HPDE6-E6E7 (cell line): ENCODE measurements at regions not wholly inside any gene's neighbourhood (a gene's known extent, or its start where the extent isn't known, plus 50 kb on each side); places are given as distances from the start of the nearest gene placed in this dataset.
"Not testable (repeated sequence)": the region's sequence is repeated elsewhere in the genome, so short reads cannot be mapped to it uniquely, and the experiment has no call there.

ENCODE experiments used
- DNase-seq: peaks from one replicate; pipeline ENCODE4 v3.0.0; 2011; ENCODE audit warnings: missing footprints; ENCODE audit errors: extremely low spot score

- no peak for DNase-seq
These were observed 105.7 kb downstream of the LCA5 start for GRCh38 chr6:79431537-79431933.

GRCh38 chr6:79430913-79431536, 106.2 kb downstream of the LCA5 start:
- DNase-seq: no peak

- DNase-seq: no peak
These were observed 109.5 kb downstream of the LCA5 start for GRCh38 chr6:79427721-79428120.

GRCh38 chr6:79426625-79427278, 110.5 kb downstream of the LCA5 start:
- no peak for DNase-seq

- no peak for DNase-seq
These were observed 111.5 kb downstream of the LCA5 start for GRCh38 chr6:79425589-79426311.

- DNase-seq: no peak
These were observed 114.0 kb downstream of the LCA5 start for GRCh38 chr6:79423216-79423615.

- DNase-seq: no peak
These were observed 114.6 kb downstream of the LCA5 start for GRCh38 chr6:79422666-79423065.

GRCh38 chr6:79421707-79422484, 115.3 kb downstream of the LCA5 start:
- DNase-seq: peak; percentile 16

- no peak for DNase-seq
These were observed 116.2 kb downstream of the LCA5 start for GRCh38 chr6:79421001-79421411.

GRCh38 chr6:79420054-79420453, 117.2 kb downstream of the LCA5 start:
- DNase-seq: no peak

- DNase-seq: no peak
These were observed 120.3 kb downstream of the LCA5 start for GRCh38 chr6:79416931-79417330.

GRCh38 chr6:79413562-79414002, 123.6 kb downstream of the LCA5 start:
- no peak for DNase-seq

GRCh38 chr6:79410806-79411205, 126.4 kb downstream of the LCA5 start:
- DNase-seq: no peak

- no peak for DNase-seq
These were observed 128.8 kb downstream of the LCA5 start for GRCh38 chr6:79408256-79408974.

GRCh38 chr6:79404677-79405076, 132.6 kb downstream of the LCA5 start:
- no peak for DNase-seq

GRCh38 chr6:79404261-79404660, 133.0 kb downstream of the LCA5 start:
- DNase-seq: no peak

GRCh38 chr6:79403563-79403962, 133.7 kb downstream of the LCA5 start:
- no peak for DNase-seq

- no peak for DNase-seq
These were observed 134.1 kb downstream of the LCA5 start for GRCh38 chr6:79403086-79403485.

- DNase-seq: no peak
These were observed 137.7 kb downstream of the LCA5 start for GRCh38 chr6:79399499-79399898.

GRCh38 chr6:79398617-79399016, 138.6 kb downstream of the LCA5 start:
- not testable (repeated sequence) for DNase-seq

- no peak for DNase-seq
These were observed 140.6 kb downstream of the LCA5 start for GRCh38 chr6:79396625-79397024.

- no peak for DNase-seq
These were observed 142.5 kb downstream of the LCA5 start for GRCh38 chr6:79394690-79395089.
